Stimulated activated CD4-positive, alpha-beta T cell treated with anti-CD3 and anti-CD28 coated beads, Interleukin-1b, Interleukin-23, amount 100 ng/mL, for 48 hours (primary cell): ENCODE measurements at regions not wholly inside any gene's neighbourhood (a gene's known extent, or its start where the extent isn't known, plus 50 kb on each side); places are given as distances from the start of the nearest gene placed in this dataset.

ENCODE experiments used
- DNase-seq: peaks from one replicate; pipeline ENCODE4 v3.0.0-alpha.2; 2020

DNA sequence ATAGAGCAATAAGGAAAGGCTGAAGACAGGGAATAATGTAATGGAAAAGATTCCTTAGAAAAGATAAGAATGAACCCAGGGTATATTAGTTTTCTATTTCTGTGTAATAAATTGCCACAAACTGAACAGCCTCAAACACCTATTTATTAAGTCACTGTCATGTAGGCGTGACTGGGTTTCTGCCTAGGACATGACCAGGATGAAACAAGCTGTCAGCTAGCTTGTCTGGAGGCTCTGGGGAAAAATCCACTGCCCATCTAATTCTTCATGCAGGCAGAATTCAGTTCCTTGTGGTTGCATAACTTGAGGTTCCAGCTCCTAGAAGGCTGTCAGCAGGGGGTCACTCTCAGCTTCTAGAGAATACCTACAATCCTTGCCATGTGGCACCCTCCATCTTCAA, 277.7 kb downstream of the TMA16 start:
- no peak for DNase-seq

DNA sequence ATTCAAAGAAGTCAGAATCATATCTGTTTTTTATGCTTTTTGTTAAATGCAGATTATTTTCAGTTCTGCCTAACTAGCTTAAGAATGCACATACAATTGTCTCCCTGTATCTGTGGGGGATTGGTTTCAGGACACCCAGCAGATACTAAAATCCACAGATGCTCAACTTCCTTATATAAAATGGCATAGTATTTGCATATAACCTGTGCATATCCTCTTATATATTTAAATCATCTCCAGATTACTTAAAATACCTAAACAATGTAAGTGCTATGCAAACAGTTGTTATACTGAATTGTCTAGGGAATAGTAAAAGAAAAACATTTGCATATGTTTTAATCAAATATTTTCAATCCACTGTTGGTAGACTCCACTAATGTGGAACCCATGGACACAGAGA, 279.4 kb downstream of the TMA16 start:
- no peak for DNase-seq

DNA sequence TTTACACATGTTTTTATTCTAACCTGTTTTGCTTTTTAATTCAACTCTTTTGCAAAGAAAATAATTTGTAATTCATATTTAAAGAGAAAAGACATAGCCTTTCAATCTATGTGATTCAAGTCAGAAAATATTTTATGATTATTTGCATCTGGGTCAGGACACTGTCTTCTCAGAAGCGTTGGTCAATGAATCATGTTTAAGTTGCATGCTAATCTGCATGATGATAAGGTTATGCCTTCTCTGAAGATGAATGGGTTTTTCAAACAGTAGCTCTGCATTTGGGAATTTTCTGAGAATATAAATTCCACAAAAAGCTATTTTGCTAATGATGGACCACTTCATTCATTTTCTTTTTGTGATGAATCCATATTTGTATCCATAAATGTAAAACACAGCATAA, 282.5 kb downstream of the TMA16 start:
- DNase-seq, result no peak

DNA sequence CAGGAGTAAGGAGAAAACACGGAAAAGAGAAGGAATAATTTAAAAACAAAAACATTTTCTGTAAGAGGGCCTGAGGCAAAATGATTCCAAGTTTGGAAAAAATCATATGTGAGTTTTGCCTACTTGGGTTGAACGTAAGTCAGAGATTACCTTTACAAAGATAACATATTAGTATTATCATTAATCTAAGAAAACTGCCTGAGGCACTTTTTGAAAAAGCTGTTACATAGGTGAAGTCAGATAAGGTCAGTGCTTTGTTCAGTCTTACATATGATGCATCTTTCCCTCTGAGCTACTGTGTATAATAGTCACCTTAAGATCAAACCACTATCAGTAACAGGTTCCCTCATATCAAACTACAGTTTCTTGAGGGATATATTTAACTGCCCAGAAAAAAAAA, 287.2 kb downstream of the TMA16 start:
- DNase-seq, result no peak

DNA sequence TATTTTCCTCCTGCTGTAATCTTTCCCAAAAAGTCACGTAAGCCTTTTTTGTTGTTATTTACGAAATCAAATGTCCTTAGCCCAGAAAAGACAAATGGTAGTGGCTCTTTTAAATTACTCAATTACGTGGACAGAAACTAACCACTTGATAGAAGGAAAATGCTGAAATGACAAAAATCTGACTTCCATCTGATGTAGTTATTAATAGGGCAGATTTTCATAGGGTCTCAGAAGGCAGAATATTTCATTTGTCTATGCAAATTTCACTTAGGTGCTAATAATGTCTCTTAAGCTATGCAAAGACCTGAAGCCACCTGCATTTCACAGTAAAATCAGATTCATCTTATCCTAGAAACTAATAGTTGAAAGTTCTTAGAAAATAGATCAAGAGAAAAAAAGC, 295.7 kb downstream of the TMA16 start:
- DNase-seq, result no peak

DNA sequence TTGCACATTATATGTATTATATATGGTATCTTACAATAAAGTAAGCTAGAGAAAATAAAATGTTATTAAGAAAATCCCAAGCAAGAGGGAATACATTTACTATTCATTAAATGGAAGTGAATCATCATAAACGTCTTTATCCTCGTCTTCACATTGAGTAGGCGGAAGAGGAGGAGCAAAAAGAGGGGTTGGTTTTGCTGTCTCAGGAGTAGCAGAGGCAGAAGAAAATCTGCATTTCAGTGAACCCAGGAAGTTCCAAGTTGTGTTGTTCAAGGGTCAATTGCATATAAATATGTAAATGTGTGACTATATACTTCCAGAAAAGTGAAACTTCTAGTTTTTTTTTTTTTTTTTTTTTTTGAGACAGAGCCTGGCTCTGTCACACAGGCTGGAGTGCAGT, 301.4 kb downstream of the TMA16 start:
- DNase-seq, result no peak

DNA sequence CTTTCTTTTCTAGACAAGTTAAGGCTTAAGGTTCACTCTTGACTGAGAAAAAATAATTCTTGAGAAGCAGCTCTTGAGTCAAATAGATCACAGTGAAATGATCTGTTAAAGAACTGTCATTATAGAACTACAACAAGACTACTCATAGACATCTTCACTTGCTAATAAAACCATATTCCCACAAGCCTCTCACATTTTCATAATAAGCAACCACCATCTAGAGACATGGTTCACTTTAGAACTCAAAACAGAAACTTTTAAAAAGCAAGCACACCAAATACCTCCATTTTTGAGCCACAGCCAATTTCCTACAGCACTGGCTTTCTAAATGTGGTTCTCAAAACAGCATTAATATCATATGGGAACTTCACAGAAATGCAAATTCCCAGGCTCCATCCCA, 309.5 kb downstream of the TMA16 start:
- DNase-seq, result no peak

DNA sequence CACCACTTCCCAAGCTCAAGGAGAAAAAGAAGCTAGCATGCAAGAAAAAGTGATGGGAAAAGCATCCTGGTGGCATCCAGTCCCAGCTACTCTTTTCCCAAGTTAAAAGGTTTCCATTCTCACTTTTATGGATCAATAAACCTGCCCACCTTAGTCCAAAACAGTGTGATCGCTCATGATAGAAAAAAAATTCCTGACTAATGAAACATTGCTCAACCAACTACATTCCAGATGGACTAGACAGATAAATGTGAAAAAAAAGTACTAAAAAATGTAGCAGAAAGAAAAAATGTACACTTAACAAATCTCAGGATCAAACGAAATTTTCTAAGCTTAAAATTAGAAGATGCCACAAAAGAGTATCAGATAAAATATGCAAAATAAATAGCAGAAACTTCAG, 312.2 kb downstream of the TMA16 start:
- DNase-seq, result no peak

DNA sequence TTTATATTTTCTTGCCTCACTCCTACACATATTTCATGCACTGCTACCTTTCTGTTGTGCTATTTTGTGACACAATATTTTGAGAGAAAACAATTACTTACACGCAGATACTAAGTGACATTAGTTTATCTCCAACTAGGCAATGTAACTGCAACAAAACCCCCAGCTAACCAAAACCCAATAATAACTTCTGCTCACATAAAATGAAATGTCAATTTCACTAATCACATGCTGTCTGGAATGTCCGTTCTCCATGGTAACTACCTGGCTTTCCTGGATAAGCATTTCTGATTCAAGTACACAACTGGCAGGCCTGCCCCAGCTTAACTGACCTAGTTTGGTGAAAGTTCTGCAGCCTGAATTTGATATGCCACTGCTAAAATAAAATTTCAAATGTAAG, 313.5 kb downstream of the TMA16 start:
- no peak for DNase-seq

DNA sequence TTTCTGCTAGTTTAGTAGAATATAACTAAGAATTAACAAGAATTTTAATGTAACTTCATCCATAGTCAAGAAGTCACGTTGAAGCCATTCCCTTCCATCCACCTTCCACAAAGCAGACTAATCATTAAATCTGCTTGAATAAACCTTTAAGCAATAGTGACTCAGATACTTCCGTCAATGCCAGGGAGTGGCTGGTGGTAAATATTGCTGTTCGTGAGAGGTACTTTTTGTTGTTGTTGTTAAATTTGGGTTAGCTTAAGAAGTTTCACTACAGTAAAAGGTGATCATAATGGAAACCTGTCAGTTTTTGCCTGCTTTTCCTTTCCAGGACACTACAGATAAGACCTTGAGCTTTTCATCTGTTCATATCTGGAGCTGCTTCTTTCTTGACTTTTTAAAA, 316.3 kb downstream of the TMA16 start:
- DNase-seq, result no peak

DNA sequence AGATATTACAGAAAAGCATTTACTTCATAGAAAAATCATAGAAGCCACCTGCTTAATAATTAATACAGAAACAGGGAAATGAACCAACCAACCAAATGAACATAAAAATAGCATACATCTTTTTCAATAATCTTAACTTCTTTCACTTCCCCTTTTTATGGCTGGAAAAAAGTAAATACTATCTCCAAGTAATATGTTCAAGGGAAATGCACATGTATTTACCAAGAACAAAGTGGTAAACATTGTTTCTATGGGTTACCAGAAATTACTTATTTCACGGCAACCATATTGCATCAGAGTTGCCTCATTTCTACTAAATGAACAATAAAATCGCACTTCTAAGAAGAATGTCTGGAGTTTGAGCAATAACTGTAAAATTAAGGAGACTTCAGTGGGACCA, 321.3 kb downstream of the TMA16 start:
- no peak for DNase-seq

DNA sequence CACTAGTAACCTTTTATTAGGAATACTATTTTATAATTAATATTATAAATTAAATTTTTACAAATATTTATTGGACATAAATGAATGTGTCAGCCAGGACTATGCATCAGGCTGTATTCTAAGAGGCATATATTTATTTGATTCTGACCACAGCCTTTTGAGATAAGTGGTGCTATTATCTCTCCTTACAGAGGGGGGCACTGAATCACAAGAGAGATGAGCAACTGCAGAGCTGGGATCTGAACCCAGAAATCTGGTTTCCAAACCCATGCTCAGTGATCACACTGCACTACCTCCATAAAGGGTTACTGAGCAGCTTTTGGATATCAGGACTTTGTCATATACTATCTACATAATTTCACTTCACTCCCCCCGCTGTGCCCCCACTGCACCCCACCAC, 322.0 kb downstream of the TMA16 start:
- DNase-seq, result no peak

DNA sequence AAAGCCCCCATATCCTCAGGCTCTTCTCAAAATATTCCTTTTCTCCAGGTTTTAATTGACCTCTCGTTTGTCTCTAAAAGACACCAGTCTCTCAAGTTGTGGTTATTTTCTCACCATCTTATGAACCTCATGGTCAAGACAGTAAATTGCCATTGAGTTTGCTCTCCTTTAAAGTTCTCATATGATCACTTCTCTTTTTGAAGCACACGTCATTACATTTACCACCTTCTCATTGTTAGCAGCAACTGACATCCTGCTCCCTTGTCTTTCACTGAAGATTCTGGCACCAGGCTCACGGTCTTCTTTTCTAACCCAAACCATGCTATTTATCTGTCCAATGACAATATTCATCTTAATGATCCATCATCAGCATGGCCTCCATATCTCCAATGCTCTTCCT, 324.2 kb downstream of the TMA16 start:
- no peak for DNase-seq

DNA sequence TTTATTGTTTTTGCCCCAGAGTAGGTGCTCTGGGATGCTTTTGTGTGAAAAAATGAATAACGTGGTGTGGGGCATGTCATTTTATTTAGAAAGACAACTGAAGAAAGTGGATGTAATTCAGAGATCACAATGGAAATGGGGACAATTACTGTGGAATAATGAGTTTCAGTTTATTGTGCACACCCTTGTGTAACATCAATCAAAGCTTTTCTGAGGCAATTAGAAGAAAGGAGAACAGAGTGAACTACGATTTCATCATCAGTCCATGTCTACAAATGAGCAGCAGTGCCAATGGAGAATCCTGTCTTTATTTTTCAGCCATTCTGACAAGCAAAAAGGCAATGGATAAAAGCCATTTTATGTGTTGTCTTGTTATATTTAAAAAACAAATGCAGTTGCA, 339.2 kb downstream of the TMA16 start:
- no peak for DNase-seq

DNA sequence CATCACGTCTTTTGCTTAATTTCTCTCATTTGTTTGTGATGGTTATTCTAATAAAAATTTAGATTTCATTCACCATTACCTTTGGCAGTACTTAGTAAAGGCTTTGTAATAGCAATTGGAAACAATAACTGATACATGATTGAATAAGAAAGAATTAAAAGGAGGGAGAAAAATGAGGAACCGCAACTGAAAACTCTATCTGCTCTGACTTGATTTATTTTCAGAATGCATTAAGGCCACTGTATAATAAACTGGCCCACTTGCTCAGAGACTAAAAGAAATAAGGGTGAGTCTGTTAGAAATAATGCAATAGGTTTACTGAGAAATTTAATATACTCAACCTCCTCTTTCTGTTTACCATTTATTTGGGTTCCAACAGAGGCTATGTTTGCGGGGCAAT, 351.5 kb downstream of the TMA16 start:
- no peak for DNase-seq

DNA sequence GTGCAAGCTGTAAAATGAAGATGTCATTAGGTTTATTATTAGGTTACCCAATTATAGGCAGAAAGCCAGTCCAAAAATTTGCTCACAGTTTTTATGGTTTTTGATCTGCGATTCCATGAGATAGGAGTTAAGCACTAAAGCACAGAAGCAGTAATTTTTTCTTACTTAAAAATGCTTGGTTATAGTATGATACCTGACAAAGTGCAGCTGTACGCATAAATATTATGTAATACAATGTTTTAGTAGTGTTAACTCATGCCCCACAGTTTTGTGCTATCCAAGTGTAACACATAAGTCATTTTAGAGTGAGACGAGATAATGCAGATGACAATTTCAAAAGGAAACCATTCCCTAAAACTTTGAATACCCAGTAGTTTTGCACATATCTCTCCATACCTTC, 357.8 kb downstream of the TMA16 start:
- DNase-seq, result no peak

DNA sequence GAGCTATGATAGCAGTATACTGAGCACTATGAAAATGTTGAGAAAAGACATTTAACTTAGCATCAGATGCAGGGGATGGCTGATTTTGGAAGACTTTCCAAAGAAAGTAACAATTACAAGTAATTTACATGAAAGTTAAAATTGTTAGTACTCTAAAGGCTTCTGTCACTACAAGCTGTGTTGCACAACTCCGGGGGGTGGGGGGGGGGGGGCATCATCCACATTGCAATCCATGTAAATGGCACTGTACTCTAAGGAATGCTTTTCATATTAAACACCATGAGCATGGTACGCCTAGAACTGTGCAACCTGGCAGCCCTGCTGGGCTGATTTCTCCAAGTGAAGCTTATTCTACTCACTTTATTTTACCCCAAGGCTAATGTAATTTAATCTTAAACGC, 363.4 kb downstream of the TMA16 start:
- DNase-seq, result no peak

DNA sequence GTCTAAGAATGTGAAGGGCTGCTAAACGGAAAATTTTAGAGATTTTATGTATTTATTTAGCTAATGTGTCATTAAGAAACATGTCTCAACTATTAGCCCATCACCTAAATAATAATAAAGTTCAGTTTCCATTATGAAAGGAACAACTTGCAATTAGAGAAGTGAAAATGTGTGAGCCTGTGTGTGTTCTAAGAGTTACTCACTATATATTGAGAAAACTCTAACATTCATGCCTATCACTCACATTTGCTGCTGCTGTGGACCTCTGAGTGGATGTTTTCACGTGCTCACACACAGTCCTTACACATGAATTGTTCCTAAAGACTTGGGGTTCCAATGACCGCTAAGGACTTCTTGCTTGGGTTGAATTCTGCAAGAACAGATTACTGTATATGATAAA, 364.0 kb downstream of the TMA16 start:
- DNase-seq, result no peak

DNA sequence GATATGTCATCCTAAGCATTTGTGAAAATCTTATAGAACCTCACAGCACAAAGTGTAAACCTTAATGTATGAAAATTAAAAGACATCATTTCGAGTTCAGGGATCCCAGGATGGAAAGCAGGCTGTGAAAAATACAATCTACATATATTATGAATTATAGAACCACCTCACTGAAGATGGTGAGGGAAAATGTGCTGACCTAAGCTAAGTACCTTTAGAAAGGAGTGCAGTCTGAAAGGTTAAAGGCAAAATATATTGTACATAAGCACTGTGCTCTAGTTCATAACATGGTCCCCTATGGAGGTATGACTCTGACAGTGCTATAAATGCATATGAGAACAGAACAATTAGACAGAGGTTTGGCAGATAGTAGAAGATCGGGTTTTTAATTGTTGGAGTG, 368.6 kb downstream of the TMA16 start:
- no peak for DNase-seq

DNA sequence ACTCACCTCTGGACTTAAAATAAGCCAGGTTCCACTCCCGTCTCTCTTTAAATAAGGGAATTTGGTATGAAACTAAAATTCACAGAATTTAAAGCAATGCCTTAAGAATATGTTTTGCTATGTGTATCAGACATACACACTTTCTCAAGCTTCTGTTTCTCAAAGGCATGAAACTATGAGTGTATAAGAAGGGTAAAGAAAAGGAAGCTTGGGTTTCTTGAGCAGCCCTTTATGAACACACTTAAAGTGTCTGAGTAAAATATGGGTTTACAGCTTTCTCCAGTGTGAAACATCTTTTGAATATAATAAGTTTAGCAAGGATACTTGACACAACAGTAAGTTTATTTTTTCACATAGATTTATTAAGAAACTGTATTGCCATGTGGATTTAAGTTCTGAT, 370.5 kb downstream of the TMA16 start:
- no peak for DNase-seq

DNA sequence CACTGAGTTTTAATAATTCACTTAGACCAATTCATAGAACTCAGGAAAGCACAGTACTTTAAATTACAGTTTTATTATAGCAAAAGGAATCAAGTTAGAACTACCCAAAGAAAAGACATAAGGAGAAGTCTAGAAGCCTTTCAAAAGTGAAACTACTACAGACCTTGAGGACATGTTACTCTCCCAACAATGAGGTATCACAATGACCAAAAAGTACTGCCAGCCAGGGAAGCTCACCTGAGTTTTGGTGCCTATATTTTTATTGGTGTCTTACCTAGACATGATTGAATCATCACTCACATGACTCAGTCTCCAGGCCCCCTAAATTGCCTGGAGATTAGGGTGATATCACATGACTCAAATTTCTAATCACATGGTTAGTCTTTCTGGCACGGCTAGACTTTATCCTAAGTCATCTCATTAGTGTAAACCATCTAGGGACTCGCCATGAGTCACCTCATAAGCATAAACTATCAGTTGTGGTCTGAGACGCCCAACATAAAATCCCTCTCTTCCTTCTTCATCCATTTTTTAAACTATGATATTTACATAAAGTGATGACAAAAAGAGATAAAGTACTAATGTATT, 372.3 kb downstream of the TMA16 start:
- peak; percentile 1 for DNase-seq

DNA sequence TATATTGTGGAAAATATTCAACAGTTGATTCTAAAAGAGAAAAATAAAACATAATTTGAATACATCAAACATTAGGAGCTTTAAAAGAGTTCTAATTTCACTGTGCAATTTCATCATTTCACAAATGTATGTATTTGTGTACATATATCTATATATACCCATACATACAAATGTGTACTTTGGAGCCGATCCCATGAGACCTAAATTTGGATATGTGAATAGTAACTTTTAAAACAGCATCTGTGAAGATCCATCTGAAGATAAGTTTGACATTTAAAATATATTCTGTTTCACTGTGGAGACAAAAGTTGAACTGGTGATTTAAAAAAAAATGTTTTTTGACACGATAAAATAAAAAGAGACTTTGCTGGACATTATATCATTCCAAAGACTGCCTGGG, 374.0 kb downstream of the TMA16 start:
- DNase-seq, result no peak

DNA sequence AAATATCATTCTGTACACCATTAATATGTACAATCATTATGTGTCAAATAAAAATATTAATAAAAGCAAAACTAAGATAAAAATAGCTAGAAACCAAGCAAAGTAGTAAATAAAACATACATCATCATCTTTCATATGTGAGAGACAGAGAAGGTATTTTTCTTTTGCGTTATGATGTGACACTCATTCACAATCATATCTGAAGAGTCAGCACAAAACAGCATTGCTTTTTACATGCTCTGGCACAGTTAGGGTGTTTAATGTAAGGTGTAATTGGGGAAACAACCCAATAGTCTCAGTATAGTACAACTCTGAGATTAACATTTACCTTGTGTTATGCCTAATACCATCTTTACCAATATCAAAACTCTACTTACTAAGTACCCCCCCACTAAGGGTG, 376.6 kb downstream of the TMA16 start:
- DNase-seq, result no peak

DNA sequence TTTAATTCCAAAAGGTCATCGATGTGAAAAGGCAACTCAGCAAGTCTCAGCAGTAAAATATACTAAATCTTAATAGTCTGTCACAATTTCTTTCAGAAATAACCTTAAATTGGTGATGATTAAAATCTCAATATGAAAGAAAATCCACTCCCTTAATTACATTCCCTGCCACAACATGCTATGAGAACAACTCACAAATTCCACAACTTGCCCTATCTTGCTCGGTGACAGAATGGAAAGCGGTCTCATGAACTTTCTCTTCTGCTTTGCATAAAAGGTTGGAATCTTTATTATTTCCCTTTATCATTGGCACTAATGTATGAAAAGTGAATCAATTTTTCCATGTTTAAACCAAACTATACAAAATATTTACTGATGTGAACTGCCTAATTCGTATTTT, 380.8 kb downstream of the TMA16 start:
- no peak for DNase-seq

DNA sequence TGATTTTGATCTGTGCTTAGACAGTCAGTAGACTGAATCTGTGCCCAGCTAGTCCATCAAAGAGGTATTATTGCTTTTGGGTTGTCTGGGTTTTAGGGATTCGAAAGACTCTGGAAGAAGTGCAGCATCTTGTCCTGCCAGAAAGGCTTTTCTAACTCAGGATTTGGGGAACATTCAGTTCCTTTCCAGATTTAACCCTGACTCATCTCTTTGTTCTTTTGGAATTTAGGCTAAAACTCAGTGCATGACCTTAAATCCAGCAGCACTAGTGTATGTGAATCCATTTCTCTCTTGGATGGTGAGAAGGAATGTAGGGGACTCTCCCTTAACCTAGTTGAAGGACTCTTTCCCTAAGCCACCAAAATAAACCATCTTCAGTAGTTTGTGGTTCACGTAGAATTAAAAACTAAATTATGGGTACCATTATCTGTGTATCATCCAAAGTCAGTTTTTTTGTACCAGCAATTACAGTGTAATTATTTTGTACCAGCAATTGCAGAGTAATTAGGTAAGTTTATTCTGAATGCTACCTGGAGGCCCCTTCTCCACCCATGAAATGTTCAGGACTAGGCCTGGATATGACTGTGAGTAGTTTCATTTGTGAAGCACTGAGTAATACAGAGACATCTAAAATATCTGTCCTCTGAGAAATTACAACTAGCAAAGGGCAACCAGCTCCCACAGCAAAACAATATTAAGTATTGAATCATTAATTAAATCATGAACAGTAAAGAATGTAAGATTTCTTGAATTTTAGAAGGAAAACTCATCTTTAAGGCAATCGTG, 384.0 kb downstream of the TMA16 start:
- no peak for DNase-seq
